ENCODE measurements at regions not wholly inside any gene's neighbourhood (a gene's known extent, or its start where the extent isn't known, plus 50 kb on each side); places are given as distances from the start of the nearest gene placed in this dataset.

- TF ChIP-seq CTCF (conservative IDR thresholded peaks at IDR 0.05; ENCODE audit: low read depth, low read length) = no peak
- TF ChIP-seq RAD21 (IDR thresholded peaks at IDR 0.05; ENCODE audit: low read length) = no peak
- TF ChIP-seq CHD1 (IDR thresholded peaks at IDR 0.05; ENCODE audit: low read depth, low read length) = no peak
Observed at GRCh38 chr3:165897137-165897536, 59.9 kb upstream of the BCHE start.

All from IMR-90 (cell line).